DMS53 treated with DMSO at 0.1 percent for 48 hours (cell line): ENCODE measurements at regions not wholly inside any gene's neighbourhood (a gene's known extent, or its start where the extent isn't known, plus 50 kb on each side); places are given as distances from the start of the nearest gene placed in this dataset.

Experiments used
- DNase-seq: peaks from one replicate; lab custom pipeline; 2025; ENCODE audit not compliant: unreplicated experiment; lab: John Stamatoyannopoulos, UW

DNA sequence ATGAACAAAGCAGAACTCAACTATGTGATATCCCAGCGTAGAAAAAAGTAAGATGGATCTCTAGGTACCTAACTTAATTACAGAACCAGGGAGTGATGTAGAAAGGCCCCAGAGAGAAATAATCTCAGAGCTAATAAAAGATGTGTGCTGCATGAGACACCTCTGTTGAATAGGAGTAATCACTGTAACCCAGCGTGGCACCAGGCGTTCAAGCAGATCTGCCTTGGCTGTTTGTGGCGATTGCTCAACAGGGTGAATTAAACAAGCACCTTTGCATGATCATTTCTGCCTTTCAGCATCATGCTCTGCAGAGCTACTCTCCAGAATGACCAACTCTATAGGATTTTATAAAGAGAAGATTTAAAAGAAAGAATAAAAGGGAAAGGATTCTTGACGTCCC is 81.7 kb upstream of the KCNIP4 start:
- DNase-seq = peak; percentile 68

DNA sequence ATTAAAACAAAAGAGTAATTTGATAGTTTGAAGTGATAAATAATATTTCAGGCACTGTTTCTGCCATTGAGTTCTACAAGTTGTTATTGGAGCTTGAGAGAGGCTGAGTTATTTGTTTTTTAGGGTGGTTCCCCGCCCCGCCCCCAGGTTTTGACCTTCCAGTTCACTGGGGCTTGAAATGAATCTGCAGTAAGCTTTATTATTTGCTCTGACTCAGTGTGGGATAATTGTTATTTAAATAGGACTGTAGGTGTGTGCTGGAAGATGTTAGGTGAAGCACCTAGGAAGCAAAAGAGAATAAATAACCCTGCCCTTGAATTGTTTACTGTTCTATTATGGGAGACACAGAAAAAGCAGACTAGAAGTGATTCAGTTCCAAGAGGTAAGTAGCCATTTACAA is 81.2 kb upstream of the KCNIP4 start:
- peak; percentile 99 for DNase-seq

DNA sequence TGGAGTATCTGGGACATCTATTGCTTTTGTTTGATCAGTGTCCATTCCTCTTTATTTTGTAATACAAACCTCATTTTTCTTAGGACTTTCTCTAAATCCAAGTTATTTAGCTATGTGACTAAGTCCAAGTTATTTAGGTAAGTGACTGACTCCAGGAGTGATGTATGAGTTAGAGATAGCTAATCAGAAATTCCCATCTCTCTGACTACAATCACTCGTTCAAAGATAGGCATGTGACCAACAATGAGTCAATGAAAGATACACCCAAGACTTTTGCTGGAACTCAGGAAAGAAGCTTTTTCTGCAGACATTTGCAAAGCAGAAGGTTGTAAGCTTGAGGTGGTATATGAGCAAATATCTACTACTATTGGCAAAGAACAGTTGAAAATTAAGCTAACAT is 72.5 kb upstream of the KCNIP4 start:
- DNase-seq = no peak

DNA sequence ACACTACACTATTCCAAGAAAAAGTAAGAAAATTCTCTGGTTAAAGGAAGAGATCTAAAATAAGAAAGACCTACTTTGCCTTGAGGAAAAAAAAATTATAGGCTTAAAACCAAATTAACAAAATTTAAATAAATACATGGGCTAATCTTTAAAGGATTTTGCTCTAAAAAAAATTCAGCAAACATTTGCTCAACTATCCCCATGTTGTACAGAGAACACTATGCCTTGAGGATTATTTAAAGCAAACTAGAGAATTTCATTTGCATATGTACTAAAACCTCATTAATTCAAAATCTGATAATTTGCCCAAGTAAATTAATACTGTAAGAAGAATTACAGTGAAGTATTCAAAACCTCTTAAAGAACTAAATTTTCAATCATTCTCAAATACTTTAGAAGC is 71.6 kb upstream of the KCNIP4 start:
- no peak for DNase-seq

DNA sequence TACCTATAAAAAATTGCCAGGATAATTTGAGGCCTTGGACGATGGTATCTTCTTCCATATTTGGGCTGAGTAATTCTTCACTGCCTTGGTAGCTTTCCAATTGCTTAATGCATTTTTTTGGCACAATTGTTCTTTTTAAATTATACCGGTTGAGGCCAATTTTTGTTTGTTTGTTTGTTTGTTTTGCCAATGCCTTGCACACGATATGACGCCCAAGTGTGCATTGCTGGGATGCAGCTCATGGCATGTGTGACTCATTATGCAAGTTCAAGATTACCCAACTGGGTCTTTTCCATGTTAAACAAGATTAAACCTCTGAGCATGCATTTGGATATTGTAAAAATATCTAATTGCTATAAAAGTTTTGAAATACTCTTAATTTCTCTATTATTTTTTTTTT is 71.1 kb upstream of the KCNIP4 start:
- DNase-seq = no peak

DNA sequence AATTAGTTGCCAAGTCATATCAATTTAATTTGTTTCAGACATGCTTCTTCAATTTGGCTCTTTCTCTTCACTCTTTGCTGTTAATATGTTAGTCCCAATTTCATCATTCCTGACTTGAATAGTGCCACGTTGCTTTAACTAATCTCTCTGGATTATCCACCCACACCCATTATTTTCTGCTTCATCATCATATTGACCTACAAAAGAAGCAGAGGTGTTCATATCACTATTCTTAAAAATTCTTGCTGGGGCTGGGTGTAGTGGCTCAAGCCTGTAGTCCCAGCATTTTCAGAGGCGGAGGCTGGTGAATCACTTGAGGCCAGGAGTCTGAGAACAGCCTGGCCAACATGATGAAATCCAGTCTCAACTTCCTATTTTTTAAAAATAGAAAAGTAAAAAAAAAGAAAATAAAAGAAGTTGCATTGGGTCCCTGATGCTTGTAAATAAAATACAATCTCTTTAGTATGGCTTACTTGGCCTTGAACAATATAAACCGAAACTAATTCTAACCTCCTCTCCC is 65.7 kb upstream of the KCNIP4 start:
- DNase-seq = no peak

DNA sequence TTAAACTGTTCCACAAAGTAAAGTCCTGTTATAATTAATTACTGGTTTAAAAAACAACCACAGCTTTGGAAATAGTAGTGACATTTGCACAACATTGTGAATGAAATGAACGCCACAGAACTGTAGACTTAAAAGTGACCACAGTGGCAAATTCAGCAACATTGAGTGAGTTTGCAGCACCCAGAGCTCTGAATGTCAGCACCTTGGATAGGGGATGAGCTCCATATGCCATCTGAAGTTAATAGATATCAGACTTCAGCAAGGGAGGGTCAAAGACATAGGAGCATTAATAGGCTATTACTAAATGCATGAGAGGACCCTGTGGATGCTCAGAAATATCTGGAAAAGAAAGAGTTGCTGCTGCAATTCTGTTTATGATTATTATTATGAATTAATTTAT is 55.3 kb upstream of the KCNIP4 start:
- no peak for DNase-seq
